Kidney tubule cell (primary cell): ENCODE measurements at regions not wholly inside any gene's neighbourhood (a gene's known extent, or its start where the extent isn't known, plus 50 kb on each side); places are given as distances from the start of the nearest gene placed in this dataset.
"Not testable (repeated sequence)": the region's sequence is repeated elsewhere in the genome, so short reads cannot be mapped to it uniquely, and the experiment has no call there.

ENCODE experiments used
- DNase-seq: peaks from one replicate; pipeline ENCODE4 v3.0.0-alpha.2; 2018; ENCODE audit warnings: low spot score

DNA sequence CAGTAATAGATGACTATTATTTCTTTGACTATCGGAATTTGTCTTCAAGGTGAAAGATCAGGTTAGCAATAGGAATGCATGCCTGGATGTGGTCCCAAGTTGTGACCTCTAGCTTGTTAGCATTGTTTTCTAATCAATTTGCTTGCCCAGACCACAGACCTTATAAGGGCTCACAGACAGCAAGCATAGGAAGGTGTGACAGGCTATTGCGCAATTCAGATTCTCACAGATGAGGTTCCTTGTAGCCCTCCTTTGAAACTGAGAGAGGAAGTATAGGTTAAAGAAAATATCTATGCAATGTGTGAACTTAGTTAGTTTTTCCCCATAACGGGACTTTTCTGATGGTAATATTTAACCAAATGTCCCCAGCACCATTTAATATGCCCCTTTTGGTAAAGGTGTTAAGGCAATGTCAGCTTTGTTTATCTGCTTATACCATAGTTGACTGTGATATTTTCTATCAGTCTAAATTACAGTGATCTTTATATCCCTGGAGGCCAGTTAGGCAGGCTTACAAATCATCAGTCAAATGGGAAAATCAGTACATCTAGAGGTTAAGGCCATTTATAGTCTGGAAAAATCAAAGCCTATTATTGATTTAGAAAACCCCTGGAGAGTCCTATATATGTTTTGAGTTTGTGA is 168.1 kb upstream of the MBNL1 start:
- no peak for DNase-seq

DNA sequence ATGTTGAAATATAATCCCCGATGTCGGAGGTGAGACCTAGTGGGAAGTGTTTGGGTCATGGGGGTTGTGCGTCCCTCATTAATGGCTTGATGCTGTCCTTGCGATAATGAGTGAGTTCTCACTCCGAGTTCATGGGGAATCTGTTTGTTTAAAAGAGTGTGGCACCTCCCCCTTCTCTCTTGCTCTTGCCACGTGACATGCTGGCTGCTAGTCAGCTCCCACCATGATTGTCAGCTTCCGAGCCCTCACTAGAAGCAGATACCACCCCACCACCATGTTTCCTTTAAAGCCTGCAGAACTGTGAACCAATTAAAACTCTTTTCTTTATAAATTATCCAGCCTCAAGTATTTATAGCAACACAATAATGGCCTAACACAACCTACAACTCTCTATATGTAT is 166.3 kb upstream of the MBNL1 start:
- DNase-seq = no peak

DNA sequence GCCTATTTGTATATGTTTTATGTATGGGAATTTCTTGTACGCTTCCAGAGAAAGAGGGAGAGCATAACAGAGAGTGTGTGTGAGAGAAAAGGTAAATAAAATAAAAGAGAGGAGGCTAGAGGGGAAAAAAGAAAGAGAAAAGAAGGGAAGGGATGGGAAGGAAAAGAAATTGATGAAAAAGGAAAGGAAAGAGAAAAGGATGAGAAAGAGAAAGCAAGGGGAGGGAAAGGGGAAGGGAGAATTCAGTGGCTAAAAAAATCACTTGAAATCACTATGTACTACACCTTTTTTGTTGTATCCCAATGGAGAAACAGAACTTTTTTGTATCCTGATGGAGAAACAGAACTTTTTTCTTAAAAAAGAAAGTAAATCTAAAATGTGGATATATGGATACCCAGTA is 165.5 kb upstream of the MBNL1 start:
- no peak for DNase-seq

DNA sequence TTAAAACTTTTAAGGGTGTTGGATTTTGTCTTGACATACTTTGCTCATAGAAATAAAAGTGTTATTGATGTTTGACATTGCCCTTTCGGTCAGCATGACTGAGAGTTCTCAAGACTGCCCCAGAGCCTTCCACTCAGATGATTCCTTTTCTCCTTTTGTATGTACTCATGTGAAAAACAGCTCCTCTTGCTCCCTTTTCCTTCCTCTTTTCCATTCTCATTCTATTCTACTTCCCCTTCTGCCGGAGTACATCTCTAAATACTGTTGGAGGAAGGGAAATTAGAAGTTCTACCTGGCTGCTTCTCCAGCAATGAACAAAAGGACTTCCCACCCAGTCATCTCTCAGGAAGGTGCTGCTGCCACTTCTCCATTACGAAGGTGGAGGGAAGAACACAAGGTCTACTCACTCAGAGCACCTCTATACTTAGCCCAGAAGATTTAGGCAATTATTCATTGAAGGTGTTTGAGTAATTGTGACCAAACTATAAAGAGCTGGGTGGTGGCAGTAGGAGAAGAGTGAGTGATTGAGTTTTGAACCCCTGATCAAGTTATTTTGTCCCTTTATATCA is 163.8 kb upstream of the MBNL1 start:
- no peak for DNase-seq

DNA sequence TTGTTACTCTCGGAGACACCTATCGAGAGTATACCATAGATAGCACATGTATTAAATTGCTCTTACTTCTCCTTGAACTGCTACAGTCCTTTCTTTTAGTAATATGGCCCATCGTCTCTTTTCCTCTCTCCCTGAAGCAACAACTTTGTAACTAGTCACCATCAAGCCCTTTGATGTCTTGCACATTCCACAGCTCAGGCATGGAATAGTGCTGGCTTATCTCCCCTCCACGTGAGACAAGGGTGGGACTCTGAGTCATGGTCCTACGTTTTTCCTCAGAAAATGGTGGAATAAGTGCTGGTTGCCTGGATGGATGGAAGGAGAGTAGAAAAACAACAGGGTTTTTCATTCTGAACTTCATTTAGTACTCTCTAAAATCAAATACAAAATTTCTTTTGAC is 163.3 kb upstream of the MBNL1 start:
- DNase-seq = no peak

DNA sequence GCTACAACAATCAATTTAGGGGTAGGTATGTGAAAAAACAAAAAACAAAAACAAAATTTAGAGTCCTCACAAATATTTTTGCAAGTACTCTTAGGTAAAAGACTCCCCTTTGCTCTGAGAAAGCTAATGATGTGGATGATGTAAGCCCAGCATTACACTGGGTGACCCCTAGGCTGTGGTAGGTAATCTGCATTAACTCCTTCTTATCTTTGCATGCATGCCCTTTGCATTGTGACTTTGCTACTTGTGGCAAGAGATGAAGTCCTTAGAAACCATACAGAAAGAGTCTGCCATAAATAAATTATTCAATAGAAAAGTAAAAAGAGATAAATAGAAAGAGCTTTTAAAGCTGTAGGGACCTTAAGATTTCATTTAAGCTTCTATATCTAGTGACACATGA is 159.7 kb upstream of the MBNL1 start:
- DNase-seq = no peak

DNA sequence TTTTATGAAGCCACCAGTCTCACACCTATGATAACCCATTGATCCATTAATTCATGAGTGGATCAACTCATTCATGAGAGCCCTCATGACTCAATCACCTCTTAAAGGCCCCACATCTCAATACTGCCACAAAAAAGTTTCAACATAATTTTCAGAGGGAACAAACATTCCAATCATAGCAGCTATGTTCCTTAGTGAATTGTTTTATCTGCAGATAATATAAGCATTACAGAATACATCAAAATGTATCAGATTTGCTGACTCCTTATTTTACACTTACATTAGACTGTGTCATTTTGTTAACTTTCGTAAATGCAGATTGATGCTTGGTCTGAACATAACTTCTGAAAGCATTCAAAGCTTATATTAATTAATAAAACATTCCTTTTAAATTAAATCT is 155.3 kb upstream of the MBNL1 start:
- no peak for DNase-seq

DNA sequence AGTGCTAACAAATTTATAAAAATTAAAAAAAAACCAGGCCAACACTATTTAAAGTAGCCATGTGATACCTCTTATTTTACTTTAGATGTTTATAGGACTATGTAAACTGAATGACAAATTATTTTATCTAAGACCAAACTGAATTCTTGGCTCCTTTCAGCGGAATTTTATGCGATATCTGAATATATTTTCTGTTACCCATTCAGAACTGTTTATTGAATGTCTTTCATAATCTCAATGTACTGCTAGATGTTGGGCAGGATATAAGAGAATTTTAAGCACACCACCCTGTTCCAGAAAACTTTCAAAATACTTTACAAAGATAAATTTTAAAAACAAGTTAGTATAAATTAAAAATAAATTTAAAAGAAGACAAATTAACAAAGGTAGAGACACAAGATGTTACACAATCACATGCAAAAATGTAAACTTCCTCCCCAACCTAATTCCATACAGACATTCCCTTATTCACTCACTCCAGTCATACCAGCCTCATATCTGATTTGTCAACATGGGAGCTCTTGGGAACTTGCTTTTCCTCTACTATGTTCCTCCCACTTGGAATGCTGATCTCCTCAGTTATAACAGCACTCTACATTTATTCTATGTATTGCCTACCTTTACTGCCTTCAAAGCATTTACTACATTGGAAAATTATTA is 154.6 kb upstream of the MBNL1 start:
- no peak for DNase-seq

DNA sequence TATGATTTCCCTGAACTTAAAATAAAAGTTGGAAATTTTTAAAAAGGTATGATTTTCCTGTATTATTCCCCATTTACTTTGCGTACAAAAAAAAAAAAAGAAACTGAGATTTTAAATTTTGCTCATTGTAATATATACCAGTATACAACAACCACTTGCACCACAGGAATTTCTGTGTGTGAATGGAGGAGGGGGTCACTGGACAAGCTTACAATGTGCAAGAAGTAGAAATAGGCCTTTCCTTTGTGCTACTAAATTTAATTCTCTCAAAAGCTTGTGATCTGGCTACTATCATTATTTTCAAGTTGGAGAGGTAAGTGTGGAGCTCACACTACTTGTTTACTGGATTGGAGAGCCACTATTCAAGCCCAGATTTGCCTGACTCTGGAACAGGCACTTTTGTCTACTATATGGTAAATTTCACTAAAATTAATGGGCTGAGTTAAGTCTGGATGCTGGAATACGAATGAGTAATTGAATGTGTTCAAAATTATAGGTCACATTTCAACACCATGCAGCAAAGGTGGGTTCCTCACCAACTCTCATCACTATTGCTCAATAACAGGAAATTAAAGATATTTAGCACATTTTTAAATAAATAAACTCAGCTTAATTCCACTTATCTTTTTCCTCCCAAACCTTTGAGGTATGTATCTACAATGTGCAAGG is 148.0 kb upstream of the MBNL1 start:
- no peak for DNase-seq

DNA sequence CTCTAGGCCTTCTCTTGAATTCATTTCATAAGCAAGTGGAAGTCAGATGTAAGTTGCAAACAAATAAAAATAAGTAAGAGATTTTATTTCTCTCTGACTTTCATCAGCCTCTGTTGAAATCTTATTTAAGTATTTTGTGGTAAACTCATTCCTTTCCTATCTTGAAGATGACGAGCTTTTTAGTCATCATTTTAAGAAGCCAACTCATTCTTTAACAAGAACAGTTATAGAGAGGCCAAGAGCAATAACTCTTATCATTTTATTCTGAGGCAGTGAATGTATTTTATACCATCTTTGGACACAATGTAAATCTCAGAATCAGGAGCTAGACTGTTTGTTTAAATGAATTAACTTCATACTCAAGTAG is 147.5 kb upstream of the MBNL1 start:
- peak; percentile 7 for DNase-seq

DNA sequence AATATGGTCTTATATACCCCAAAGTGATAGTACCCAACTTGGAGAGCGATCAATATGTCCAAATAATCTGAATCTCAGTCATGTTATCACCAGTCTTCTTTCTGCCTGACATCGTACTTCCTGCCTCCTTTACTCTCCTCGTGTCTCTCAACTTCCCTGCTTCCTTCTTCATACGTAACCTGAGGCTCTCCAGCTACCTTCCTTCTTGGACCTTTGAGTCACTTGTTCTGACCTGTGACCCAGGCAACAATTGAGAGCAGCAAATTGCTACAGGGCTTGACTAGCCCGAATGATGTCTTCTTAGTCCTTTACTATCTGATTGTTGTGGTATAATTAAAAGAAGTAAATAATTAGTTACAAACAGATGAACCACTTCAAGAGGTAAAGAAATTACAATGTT is 145.9 kb upstream of the MBNL1 start:
- no peak for DNase-seq

DNA sequence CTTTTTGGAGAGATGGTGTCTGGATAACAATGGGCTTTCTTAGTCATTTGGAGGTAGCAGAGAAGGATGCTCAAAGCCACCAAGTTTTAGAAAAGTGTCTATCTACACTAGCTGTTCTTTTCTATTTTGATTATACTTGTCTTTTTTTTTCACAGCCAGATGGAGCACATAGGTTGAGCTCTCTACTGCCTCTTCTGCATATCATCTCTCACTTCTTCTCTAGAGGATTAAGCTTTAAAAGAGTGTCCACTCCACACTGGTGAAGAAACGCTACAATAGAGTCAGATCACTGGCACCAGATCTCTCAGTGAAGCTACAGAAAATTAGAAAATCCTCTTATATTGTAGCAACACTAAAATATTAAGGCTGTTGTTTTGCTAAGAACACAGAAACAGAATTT is 145.3 kb upstream of the MBNL1 start:
- DNase-seq = no peak

DNA sequence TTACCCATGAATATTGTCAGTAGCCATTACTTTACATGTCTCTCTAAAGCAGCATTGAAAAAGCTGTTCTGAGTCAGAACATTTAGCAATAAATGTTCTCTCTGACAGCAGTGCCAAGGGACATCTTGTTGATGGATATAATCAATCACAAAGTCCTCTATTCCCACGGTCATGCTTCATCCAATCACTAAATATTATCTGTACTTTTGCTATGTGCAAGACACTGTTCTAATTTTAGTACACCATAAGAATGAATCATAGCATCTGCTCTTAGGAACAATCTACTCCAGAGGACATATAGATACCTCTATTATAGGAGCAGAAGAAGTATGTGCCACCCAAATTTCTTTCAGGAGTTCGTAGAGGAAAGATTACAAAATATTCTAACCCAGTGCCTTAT is 142.5 kb upstream of the MBNL1 start:
- DNase-seq = no peak

DNA sequence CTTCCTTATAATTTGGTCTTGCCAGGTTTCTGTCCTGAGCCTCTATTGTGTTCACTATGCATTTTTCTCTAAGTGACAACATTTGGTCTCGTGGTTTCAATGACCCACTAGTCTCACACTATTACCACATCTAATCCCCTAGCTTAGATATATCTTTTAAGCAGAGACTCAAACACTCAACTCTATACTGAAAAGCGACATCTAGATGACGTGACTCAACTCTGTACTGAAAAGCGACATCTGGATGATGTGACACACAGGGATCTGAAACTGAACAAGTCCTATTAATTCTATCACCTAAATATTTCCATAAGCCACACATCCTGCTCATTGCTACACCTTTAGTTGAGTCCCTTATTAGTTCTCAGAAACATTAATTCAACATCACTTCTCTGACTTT is 141.7 kb upstream of the MBNL1 start:
- no peak for DNase-seq

DNA sequence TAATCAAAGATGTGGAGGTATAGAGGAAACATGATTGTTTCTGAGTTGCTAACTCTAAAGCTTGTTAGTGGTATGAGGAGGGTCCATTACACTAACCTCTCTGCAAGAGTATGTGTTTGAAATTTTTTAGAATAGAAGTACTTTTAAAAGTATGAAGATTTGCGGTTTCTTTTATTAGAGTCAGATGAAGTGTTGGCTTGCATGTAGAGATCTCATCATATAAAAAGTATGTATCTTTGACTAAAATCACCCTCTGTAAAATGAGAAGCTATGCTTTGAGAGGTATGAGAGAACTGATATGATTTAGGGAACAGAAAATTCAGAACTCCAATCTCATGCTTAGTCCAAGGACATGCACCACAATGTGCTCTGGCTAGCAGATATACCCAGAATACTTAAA is 140.4 kb upstream of the MBNL1 start:
- DNase-seq = no peak

DNA sequence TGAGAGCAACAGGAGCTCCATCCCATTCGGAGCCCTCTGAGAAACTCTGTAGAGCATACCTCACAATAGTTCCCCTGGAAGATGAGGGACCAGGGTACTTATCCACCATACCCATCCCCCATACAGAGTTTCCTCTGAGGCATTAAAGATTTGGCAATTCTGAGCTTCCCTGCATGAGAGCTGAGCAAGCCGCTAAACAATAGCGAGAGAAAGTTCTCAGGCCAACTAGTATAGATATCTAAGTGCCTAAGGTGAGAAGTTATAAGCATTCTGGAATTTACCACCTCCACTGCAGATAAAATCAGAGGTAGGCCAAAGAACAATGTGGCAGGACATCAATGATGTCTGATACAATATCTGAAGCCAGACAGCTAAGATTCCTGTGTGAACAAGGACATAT is 129.1 kb upstream of the MBNL1 start:
- no peak for DNase-seq

DNA sequence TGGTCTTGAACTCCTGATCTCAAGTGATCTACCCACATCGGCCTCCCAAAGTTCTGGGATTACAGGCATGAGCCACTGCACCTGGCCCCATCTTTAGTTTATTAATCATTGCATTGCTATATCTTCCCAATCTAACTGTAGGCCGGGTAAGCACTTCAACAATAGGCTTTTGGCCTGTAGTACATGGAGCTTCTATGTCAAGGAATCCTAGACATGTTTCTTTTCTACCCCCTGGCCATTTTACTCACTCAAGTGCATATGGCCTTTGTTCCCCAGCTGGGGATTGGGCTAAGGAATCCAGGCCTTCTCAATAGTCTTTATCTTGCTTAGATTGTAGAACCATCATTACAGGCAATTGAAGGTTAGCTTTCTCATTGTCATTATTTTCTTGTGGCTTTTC is 122.3 kb upstream of the MBNL1 start:
- DNase-seq = no peak

DNA sequence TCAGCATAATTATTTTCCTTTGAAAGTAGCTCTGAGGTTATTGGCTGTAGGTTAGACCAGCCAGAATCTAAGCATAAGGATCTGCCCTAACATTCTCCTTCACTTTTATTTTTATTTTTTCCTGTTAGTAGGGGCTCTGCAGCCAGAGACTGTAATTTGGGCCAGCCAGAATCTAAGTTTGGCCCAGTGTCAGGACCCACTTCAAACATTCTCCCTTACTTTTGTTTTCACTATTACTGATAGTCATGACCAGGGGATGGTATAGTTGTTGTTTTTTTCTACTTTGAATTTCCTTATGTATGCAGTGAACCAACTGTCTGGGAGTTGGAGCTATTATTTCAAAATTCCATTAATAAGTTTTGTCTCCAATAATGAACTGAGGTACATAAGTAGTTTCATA is 121.0 kb upstream of the MBNL1 start:
- DNase-seq = no peak

DNA sequence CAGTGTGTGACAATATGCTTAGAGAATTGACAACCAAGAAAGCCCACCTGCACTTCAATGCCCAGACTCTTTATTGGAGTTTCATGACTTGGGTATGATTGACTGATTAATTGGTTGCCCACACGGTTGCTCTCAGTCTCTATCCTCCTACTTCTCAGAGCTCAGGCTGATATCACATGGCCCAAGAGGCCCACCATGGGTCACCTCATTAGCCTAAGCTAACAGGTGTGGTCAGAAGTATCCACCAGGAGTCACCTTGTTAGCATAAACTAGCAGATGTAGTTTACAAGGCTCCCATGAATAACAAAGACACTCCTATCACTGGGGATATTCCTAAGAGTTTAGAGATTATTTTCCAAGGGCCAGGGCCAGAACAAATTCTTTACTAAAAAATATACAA is 120.2 kb upstream of the MBNL1 start:
- no peak for DNase-seq

DNA sequence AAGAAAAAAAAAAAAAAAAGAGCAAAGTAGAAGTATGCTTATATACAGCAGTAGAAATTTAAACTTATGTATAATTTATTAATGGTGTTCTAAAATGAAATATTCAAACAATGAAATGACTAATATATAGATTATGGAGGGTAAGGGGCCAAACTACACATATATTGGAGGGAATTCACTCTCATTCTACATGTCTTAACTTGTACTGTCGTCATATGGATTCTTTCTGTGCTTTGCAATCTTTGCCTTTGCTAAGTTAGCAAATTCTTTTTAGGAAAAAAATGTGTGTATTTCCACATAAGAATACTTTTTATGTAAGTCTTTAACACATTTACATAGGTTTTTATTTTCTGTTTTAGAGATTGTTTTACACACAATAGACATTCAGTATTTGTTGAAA is 118.9 kb upstream of the MBNL1 start:
- no peak for DNase-seq

DNA sequence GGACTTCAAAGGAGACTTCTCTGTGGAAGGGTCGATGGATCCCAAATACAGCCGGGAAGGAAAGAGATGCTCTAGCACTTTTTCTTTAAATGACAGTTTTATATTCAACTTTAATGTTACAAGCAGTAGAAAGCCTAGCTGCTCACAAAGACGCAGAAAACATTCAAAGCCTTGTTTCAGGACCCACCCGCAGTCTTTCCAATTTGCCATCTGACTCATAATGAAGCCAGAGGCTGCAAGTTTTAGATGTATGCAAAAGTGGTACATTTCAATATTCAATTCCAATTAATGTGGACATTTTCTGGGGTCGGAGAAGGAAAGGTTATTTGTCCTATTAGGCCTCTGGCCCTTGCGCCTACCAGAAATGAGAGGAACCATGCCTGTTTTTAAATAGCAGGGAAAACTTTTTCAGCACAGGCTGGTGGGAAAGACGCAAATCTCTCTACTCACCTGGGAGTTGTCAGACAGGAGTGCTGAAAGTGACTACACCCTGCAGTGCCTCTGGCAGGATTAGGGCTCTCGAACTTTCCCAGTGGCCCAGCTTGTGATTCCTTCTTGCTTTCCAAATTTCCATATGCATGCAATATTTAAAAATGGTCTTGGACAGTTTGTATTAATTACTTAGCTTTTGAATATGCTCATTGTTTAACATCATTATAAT is 117.4 kb upstream of the MBNL1 start:
- no peak for DNase-seq

DNA sequence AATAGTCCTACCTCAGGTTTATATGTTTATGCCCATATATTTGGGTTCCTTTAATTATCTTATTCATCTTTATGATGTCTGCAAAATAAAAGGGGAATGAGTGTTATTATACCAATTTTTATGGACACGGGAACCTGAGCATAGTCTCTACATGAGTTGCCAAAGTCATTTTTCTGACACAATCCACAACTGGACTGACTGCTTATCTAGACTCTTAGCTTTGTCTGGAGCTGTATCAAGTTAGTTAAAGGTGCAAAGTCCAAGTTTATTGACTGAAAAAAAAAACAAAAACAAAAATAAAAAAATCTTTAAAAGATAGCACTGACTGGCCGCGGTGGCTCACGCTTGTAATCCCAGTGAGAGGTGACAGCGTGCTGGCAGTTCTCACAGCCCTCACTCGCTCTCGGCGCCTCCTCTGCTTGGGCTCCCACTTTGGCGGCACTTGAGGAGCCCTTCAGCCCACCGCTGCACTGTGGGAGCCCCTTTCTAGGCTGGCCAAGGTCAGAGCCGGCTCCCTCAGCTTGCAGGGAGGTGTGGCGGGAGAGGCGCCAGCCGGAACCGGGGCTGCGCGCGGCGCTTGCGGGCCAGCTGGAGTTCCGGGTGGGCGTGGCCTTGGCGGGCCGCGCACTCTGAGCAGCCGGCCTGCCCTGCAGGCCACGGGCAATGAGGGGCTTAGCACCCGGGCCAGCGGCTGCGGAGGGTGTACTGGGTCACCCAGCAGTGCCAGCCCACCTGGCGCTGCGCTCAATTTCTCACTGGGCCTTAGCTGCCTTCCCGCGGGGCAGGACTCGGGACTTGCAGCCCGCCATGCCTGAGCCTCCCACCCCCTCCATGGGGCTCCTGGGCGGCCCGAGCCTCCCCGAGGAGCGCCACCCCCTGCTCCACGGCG is 116.6 kb upstream of the MBNL1 start:
- not testable (repeated sequence) for DNase-seq
